K562 (cell line): ENCODE measurements at regions not wholly inside any gene's neighbourhood (a gene's known extent, or its start where the extent isn't known, plus 50 kb on each side); places are given as distances from the start of the nearest gene placed in this dataset.

ENCODE experiments used
- ARID3B ChIP-seq: fragments of 250-450 bp; sonication (Bioruptor Pico); IDR thresholded peaks from 2 replicates; pipeline ENCODE4 v1.4.0; 2020; ENCODE audit warnings: borderline replicate concordance
- CCNT2 ChIP-seq: IDR thresholded peaks from 2 replicates; pipeline ENCODE4 v1.6.1; 2011; ENCODE audit warnings: borderline replicate concordance, low read depth, mild to moderate bottlenecking, moderate library complexity, mixed read lengths, low read length; ENCODE audit not compliant: insufficient read length; ENCODE audit errors: extremely low read depth
- CTCF ChIP-seq, 3 experiments: IDR thresholded peaks in 2 of 3; conservative IDR thresholded peaks in 1 of 3; 2 replicates each; pipeline ENCODE4 v1.5.1; 2011 to 2012; ENCODE audit warnings: low read length in 3 of 3, mild to moderate bottlenecking in 3 of 3, control low read depth in 2 of 3, improper control_type of control experiment in 1 of 3, inconsistent platforms in 1 of 3, low read depth in 1 of 3, mixed read lengths in 1 of 3, moderate library complexity in 1 of 3; ENCODE audit not compliant: insufficient read depth in 2 of 3
- E4F1 ChIP-seq: fragments of 250-450 bp; sonication (Bioruptor Pico); IDR thresholded peaks from 2 replicates; pipeline ENCODE4 v1.5.0; 2021; ENCODE audit warnings: mild to moderate bottlenecking, borderline replicate concordance
- MAFF ChIP-seq: IDR thresholded peaks from 2 replicates; pipeline ENCODE4 v1.6.1; 2012; ENCODE audit warnings: low read length, improper control_type of control experiment
- MAFG ChIP-seq: fragments of 450-650 bp; conservative IDR thresholded peaks from 2 replicates; pipeline ENCODE4 v1.6.1; 2016; ENCODE audit warnings: missing genetic modification characterization, missing compliant biosample characterization
- MAFK ChIP-seq: IDR thresholded peaks from 2 replicates; pipeline ENCODE4 v1.6.1; 2011; ENCODE audit warnings: low read length, improper control_type of control experiment
- STAT5B ChIP-seq: fragments of 250-450 bp; sonication (Bioruptor Pico); IDR thresholded peaks from 2 replicates; pipeline ENCODE4 v1.8.0; 2021; ENCODE audit warnings: mild to moderate bottlenecking, inconsistent platforms
- ZNF512 ChIP-seq: IDR thresholded peaks from 2 replicates; pipeline ENCODE4 v1.6.1; 2016; ENCODE audit warnings: missing genetic modification characterization, missing compliant biosample characterization

- TF ChIP-seq ARID3B (CRISPR knock-in tag) (no peak), E4F1 (no peak), CTCF (IDR thresholded peaks at IDR 0.05 in 2 of 3, conservative IDR thresholded peaks at IDR 0.05 in 1 of 3; ENCODE audit: insufficient read depth in 2 of 3, low read depth in 1 of 3, low read length in 3 of 3) (no peak), STAT5B (CRISPR knock-in tag) (no peak), ZNF512 (tag) (no peak), MAFG (tag) (peak; percentile 61), MAFF (0 out of 2 replicates have a peak, but pooled peaks have one; percentile 17), MAFK (peak; percentile 34; the same call in 1 of the 2 replicates), CCNT2 (no peak)
Observed at GRCh38 chr10:54906940-54907339, 105.9 kb upstream of the PCDH15 start (continued).
